SK-N-DZ (cell line): ENCODE measurements at regions not wholly inside any gene's neighbourhood (a gene's known extent, or its start where the extent isn't known, plus 50 kb on each side); places are given as distances from the start of the nearest gene placed in this dataset.
"Not testable (repeated sequence)": the region's sequence is repeated elsewhere in the genome, so short reads cannot be mapped to it uniquely, and the experiment has no call there.

Experiments used
- DNase-seq: peaks from one replicate; pipeline ENCODE4 v3.0.0-alpha.2; 2015; ENCODE audit warnings: low spot score

DNA sequence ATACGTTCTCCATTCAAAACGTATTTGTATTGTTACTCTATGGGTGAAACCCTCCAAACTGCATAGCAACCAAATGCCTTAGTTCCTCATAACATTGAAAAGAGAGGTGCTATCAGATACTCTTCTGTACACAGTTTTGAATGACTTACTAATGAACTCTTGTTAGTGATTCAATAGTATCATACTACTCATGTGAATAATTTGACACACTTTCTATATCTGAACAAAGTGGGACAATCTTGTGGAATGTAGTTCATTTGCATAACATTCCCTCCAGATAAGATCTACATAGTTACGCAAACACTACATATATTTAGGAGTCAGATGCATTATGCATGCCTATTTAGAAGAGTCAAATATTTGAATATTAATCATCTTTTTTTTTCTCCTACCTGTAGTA lies 232.0 kb upstream of the NRXN1 start:
- no peak for DNase-seq

GRCh38 chr2:51263101-51263500 lies 231.2 kb upstream of the NRXN1 start:
- not testable (repeated sequence) for DNase-seq

- no peak for DNase-seq
These were observed 226.4 kb upstream of the NRXN1 start for GRCh38 chr2:51258301-51258700.

DNA sequence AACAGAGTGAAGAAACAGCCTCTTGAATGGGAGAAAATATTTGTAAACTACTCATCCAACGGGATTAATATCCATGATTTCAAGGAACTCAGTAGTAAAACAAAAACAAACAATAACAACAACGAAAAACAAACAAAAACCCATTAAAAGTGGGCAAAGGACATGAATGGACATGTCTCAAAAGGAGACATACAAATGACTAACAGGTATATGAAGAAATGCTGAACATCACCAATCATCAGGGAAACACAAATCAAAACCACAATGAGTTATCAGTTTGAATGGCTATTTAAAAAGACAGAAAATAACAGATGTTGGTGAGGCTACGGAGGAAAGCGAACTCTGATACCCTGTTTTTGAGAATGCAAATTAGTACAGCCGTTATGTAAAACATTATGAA lies 224.8 kb upstream of the NRXN1 start:
- DNase-seq: no peak

DNA sequence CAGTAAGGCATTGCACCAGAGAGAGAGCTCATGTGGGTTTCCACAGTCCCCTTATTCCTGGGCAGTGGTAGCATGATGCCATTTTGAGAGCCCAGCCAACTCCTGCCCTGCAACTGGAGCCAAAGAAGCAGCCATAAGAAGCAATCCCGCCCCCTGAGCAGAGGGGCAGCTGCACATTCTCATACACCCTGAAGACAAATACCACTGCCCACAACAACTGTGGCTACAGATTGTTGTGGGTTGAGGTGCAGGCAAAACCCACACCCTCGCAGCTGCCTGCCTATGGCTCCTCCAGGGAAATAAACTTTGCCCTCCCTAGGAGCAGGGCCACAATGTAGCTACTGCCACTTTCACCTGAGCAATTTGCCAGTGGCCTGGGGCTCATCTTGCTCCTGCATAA lies 219.4 kb upstream of the NRXN1 start:
- DNase-seq: no peak

GRCh38 chr2:51247252-51247805 lies 215.4 kb upstream of the NRXN1 start:
- DNase-seq: peak; percentile 1

DNA sequence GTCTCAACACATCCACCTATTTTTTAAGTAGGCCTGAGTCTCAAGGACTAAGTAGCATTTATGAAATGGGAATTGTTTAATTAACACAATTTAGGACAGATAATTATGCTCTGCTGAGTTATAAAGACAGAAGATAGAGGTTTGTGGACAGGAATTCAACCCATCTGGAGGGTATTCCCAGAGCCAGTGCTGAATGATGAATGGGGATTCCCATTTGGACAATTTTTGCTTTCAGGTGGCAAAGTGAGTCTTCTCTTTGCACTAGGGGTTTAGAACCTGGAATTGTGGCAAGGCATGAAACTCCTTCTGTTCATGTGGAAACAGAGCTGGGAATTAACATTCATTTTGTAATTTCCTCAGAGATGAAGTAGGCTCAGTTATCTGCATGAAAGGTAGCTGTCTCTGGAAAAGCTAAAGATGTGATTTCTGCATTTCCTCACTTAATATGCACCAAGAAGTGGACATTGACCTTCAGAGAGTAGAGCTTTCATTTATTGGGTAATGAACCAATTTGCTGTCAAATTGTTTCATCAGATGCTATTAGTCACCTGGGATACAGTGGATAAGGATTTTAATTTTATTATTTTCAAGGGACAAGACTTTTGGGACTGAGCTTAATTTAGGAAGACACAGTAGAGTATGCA lies 212.1 kb upstream of the NRXN1 start:
- no peak for DNase-seq

GRCh38 chr2:51237626-51238271 lies 205.8 kb upstream of the NRXN1 start:
- no peak for DNase-seq

GRCh38 chr2:51232027-51232426 lies 200.1 kb upstream of the NRXN1 start:
- no peak for DNase-seq

DNA sequence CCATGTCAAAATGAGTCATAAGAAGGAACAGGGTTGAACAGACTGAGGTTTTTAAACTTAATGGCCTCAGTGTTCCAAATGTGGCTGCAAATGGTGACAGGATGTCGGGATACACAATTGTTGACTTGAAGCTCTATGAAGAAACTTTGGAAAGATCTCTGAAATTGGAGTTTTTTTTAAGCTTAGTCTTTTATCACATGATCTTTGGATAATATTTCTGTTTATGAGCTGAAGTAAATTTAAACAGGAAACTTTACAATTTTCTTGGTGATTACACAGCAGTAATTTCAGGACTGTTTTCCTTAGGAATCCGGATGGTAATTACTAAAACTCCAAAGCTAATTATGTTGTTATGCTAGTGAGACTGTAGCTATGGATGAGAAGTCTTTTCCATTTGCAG lies 199.1 kb upstream of the NRXN1 start:
- DNase-seq: no peak

DNA sequence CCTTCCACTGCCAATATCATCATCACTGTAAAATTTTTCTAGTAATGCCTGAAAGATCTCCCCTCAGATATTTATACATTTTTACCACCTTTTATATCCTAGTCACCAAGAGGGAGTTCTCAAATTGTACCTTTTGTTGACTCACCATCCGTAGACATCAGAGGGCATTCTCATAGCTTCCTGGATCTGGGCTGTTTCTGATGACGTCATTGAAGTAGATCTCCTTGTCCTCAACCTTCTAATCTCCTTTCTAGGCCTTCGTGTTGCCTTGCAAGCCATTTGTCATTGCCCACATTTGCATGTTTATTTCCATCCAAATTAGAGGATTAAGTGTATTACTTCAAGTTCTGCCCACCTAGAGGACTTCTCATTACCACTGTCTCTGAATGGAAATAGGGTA lies 193.4 kb upstream of the NRXN1 start:
- DNase-seq: no peak

DNA sequence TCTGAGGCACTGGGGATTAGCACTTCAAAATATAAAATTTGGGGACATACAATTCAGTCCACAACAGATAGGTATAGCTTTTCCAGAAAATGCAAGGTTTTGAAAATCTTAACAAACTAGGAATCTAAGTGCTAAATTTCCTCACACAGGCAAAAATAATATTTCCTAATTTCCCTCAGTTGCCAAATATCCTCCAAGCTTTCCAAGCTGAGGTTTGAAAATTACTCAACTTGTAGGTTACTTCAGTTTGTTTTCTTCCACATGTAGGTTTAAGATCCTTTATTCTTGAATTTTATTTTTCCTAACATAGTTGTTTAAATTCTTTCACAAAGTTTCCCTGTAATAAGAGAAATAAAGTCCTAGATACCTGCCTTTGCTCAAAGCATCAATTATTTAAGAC lies 192.9 kb upstream of the NRXN1 start:
- no peak for DNase-seq

- no peak for DNase-seq
These were observed 190.2 kb upstream of the NRXN1 start for GRCh38 chr2:51222106-51222505.

GRCh38 chr2:51220606-51221005 lies 188.7 kb upstream of the NRXN1 start:
- DNase-seq: no peak

- DNase-seq: no peak
These were observed 188.1 kb upstream of the NRXN1 start for GRCh38 chr2:51220080-51220479.

DNA sequence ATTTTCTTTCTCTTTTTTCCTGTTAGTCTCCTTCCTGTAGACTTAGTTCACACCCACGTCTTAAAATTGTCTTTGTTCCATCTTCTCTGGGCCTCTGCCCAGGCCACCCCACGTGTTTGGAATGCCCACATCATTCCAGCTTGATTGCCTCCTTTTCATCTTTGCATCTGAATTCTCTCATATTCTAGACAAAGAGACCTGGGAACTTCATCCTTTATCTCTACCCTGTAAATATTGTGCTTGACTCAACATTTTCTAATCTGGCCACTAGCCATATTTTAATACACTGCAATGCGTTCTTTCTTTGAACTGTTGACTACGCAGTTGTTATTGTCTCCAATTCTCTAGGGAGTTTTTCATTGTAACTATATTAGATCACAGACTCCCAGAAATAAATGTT lies 187.5 kb upstream of the NRXN1 start:
- DNase-seq: no peak

GRCh38 chr2:51218047-51218446 lies 186.1 kb upstream of the NRXN1 start:
- no peak for DNase-seq

DNA sequence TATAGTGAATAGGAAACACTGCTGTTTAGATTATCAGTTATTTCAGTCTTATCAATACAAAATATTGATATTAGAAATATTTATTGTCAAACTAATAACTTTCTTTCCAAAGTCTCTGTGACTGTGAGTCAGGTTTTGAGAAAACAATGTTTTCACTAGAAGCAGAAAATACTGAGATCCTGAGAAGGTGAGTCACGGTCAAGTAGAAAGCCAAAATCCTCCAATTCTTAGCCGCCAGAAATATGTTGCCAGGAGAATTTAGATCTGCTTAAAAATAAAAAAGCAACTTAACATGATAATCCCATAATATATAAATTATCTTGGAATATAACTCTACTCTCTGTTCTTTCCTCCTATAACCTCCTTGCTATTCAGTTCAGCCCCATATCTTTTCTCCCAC lies 181.9 kb upstream of the NRXN1 start:
- DNase-seq: no peak

GRCh38 chr2:51212374-51212773 lies 180.4 kb upstream of the NRXN1 start:
- no peak for DNase-seq

GRCh38 chr2:51208521-51208920 lies 176.6 kb upstream of the NRXN1 start:
- no peak for DNase-seq

DNA sequence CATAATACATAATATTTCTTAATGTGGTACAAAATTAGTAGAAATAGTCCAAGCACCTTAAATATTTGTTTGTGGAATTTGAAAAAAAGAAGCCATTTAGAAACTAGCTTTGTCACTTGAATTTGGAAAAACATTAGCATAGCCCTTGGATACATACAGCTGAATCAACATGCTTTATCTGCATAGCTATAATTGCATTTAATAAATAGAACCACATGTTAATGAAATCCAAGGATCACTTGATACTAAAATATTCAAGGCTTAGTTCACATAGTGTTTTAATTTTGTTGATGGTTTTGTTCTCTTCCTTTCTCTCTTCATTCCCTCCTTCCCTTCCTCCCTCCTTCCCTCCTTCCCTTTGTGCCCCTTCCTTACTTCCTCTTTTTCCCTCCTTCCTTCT lies 169.4 kb upstream of the NRXN1 start:
- no peak for DNase-seq

DNA sequence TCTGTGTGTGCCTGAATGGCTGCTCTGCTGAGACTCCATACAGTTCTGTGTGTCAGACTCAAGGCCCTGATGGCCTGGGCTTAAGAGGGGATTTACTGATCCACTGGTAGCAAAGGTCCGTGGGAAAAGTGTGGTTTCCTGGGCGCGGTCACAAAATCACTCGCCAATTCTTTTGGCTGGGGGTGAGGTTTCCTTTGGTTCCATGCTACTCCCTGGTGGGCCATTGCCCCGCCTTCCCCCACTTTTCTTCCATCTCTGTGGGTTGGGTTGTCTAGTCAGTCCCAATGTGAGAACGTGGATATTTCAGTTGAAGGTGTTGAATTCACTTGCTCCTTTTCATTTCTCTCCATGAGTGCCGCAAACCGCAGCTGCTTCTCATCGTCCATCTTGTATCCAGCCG lies 162.7 kb upstream of the NRXN1 start:
- no peak for DNase-seq

DNA sequence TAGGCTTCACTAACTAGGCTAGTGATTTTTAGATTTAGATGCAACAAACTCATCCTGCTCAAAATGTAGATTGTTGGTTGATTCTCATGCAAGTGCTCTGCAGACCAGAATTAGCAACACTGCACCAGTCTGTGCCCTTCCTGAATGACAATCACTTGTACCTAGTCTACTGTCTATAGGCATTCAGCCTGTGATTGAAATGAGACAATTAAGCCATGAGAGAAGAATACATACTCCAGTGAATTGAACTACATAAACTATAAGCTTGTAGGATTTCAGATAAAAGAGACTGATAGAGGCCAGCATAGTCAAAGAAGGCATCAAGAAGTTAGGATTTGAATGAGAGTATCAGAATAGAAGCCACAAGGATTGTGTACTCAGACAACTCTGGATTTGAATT lies 138.3 kb upstream of the NRXN1 start:
- DNase-seq: no peak
